ENCODE measurements at regions not wholly inside any gene's neighbourhood (a gene's known extent, or its start where the extent isn't known, plus 50 kb on each side); places are given as distances from the start of the nearest gene placed in this dataset.

DNA sequence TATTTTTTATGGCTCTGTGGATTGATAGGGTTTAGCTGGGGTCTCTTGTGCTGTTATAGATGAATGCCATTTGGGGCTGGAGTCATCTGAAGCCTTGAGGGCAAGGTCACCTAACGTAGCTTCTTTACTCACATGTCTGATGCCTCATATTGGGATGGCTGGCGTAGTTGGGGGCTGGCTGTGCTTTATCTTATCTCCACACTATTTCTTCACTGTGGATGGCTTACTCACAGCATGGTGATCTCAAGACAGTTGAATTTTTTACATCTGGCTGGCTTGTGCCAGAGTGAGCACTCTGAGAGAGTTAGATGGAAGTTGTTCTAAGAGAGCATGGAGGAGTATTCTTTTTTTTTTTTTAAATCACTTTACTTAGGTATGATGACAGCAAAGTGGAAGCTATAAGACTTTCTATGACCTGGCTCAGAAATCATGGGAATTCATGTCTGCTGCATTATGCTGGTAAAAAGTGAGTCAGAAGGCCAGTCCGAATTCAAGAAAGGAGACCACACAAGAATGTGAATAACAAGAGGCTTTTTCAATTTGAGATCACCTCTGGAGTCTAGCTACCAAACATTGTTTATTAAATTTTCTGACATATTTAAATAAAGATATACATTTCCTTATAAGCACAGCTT lies 252.4 kb upstream of the TPK1 start:
- H4K20me1 ChIP-seq (ENCODE audit: control insufficient read depth, insufficient read depth): no peaks in the 10 kb centered on the region
- ATAC-seq: no peak
- no peak overlapping the region for H3K4me3 ChIP-seq
- H3K36me3 ChIP-seq (ENCODE audit: control insufficient read depth in 2 of 2, insufficient read depth in 2 of 2, low read length in 1 of 2): no peaks in the 10 kb centered on the region
- POLR2A ChIA-PET: no interaction called here
- SMC1A ChIA-PET (ENCODE audit: uncharacterized antibody, unreplicated experiment): no interaction called here
- H2AFZ ChIP-seq (ENCODE audit: control insufficient read depth, low read depth, low read length): no peak overlapping the region
- no peak for DNase-seq (ENCODE audit: low read depth, low spot score)
- H3K27me3 ChIP-seq (replicated peaks in 1 of 2; ENCODE audit: control insufficient read depth in 2 of 2, insufficient read depth in 2 of 2, low read length in 1 of 2): no peaks in the 10 kb centered on the region
- H3K4me2 ChIP-seq (ENCODE audit: control insufficient read depth, insufficient read depth): no peak overlapping the region
- no TSS peak for BruUV-seq (replicated peaks)
- in situ Hi-C loops (cut with MboI): no loop called here
- FAIRE-seq: no peak
- TF ChIP-seq LARP7 (IDR thresholded peaks at IDR 0.05) (no peak), ZNF24 (IDR thresholded peaks at IDR 0.05) (no peak), RB1 (IDR thresholded peaks at IDR 0.05; ENCODE audit: borderline replicate concordance) (no peak), RAD21 (IDR thresholded peaks at IDR 0.05; ENCODE audit: insufficient read depth, low read depth, low read length) (no peak), DPF2 (IDR thresholded peaks at IDR 0.05) (no peak), NFIC (IDR thresholded peaks at IDR 0.05; ENCODE audit: low read depth, low read length) (no peak), ZZZ3 (IDR thresholded peaks at IDR 0.05; ENCODE audit: control insufficient read depth, insufficient read length, low read depth) (no peak), ZNF274 (IDR thresholded peaks at IDR 0.05; ENCODE audit: insufficient read depth, insufficient read length) (no peak), SREBF1 (IDR thresholded peaks at IDR 0.05; ENCODE audit: low read length) (no peak), ATF7 (IDR thresholded peaks at IDR 0.05; ENCODE audit: low read depth) (no peak)
- H3K9me3 ChIP-seq (replicated peaks; ENCODE audit: control insufficient read depth, insufficient read depth, low read length): no peaks in the 10 kb centered on the region
- WGBS (ENCODE audit: insufficient coverage, insufficient replicate concordance, low lambda C conversion rate, missing lambda C conversion rate): 6% methylated on average over 3 of the region's 3 CpGs
- no peak overlapping the region for H3K27ac ChIP-seq (ENCODE audit: control insufficient read depth, insufficient read depth)
- no peaks in the 10 kb centered on the region for H3K79me2 ChIP-seq (ENCODE audit: control insufficient read depth, insufficient read depth, low read length)
- H3K9ac ChIP-seq (ENCODE audit: control insufficient read depth, insufficient read depth, low read length): no peak overlapping the region
- RAD21 ChIA-PET (ENCODE audit: unreplicated experiment): no interaction called here
- no peaks in the 10 kb centered on the region for H3K4me1 ChIP-seq (ENCODE audit: control insufficient read depth, insufficient read depth, low read length)
- CTCF ChIA-PET: no interaction called here
- intact Hi-C loops (cut with micrococcal nuclease; ENCODE audit: unreplicated experiment): no loop called here
